Muscle of leg (tissue), 3 donors: ENCODE measurements at regions not wholly inside any gene's neighbourhood (a gene's known extent, or its start where the extent isn't known, plus 50 kb on each side); places are given as distances from the start of the nearest gene placed in this dataset.

ENCODE experiments used
- DNase-seq: peaks from one replicate; pipeline ENCODE4 v3.0.0; 2013
- H3K27ac ChIP-seq: one replicate; pipeline ENCODE4 v1.5.1; 2013; ENCODE audit warnings: mild to moderate bottlenecking, low read length, control low read depth
- H3K27me3 ChIP-seq: one replicate; pipeline ENCODE4 v1.6.1; 2013; ENCODE audit warnings: low read length; ENCODE audit not compliant: control insufficient read depth, insufficient read depth
- H3K36me3 ChIP-seq: one replicate; pipeline ENCODE4 v1.6.1; 2013; ENCODE audit warnings: low read length; ENCODE audit not compliant: control insufficient read depth, insufficient read depth
- H3K4me1 ChIP-seq: one replicate; pipeline ENCODE4 v1.6.1; 2013; ENCODE audit warnings: low read length; ENCODE audit not compliant: control insufficient read depth, insufficient read depth
- H3K4me3 ChIP-seq: one replicate; pipeline ENCODE4 v1.5.1; 2013; ENCODE audit warnings: low read length, control low read depth
- H3K9me3 ChIP-seq: replicated peaks from 2 replicates; pipeline ENCODE4 v1.6.1; 2013; ENCODE audit warnings: low read depth, low read length; ENCODE audit not compliant: control insufficient read depth
- WGBS: methylation state at CpG from one replicate; pipeline ENCODE4 v1.1.5; 2013; ENCODE audit warnings: missing lambda C conversion rate; ENCODE audit not compliant: insufficient coverage; 5-methylcytosine and 5-hydroxymethylcytosine counted together

- WGBS: no CpG with 5 or more reads among the region's 2 CpGs
- H3K27ac ChIP-seq: no peak overlapping the region
- peak; percentile 74 for DNase-seq
- no peak overlapping the region for H3K4me3 ChIP-seq
- no peaks in the 10 kb centered on the region for H3K27me3 ChIP-seq
- H3K4me1 ChIP-seq: no peaks in the 10 kb centered on the region
- no peaks in the 10 kb centered on the region for H3K9me3 ChIP-seq
- H3K36me3 ChIP-seq: no peaks in the 10 kb centered on the region
These were observed 1346.0 kb upstream of the SPRY2 start for GRCh38 chr13:81686877-81687276.

GRCh38 chr13:81683521-81683920 is 1342.6 kb upstream of the SPRY2 start:
- Histone ChIP-seq H3K4me1 (no peaks in the 10 kb centered on the region), H3K27me3 (no peaks in the 10 kb centered on the region), H3K36me3 (no peaks in the 10 kb centered on the region), H3K9me3 (no peaks in the 10 kb centered on the region), H3K27ac (no peak overlapping the region), H3K4me3 (no peak overlapping the region)
- no peak for DNase-seq
- 87% methylated on average over 3 of the region's 4 CpGs for WGBS

GRCh38 chr13:81682081-81682630 is 1341.2 kb upstream of the SPRY2 start:
- no peaks in the 10 kb centered on the region for H3K36me3 ChIP-seq
- no CpG with 5 or more reads among the region's 2 CpGs for WGBS

GRCh38 chr13:81677857-81678256 is 1336.9 kb upstream of the SPRY2 start:
- Histone ChIP-seq H3K36me3 (no peaks in the 10 kb centered on the region), H3K9me3 (peaks cover 5% of the 10 kb centered on the region), H3K4me3 (no peak overlapping the region), H3K27me3 (no peaks in the 10 kb centered on the region), H3K27ac (no peak overlapping the region), H3K4me1 (no peaks in the 10 kb centered on the region)
- DNase-seq: no peak
- WGBS: no CpG with 5 or more reads among the region's 2 CpGs

More at GRCh38 chr13:81682081-81682630, 1341.2 kb upstream of the SPRY2 start:
- Histone ChIP-seq H3K4me1 (no peaks in the 10 kb centered on the region), H3K27me3 (no peaks in the 10 kb centered on the region), H3K4me3 (no peak overlapping the region), H3K27ac (no peak overlapping the region), H3K9me3 (peaks cover 5% of the 10 kb centered on the region)
- DNase-seq: peak; percentile 34

GRCh38 chr13:81676008-81676407 is 1335.1 kb upstream of the SPRY2 start:
- 90% methylated on average over 9 of the region's 11 CpGs for WGBS
- H3K27ac ChIP-seq: no peak overlapping the region

GRCh38 chr13:81671064-81671463 is 1330.1 kb upstream of the SPRY2 start:
- Histone ChIP-seq H3K27me3 (no peaks in the 10 kb centered on the region), H3K36me3 (no peaks in the 10 kb centered on the region), H3K27ac (no peak overlapping the region), H3K4me1 (no peaks in the 10 kb centered on the region), H3K9me3 (no peaks in the 10 kb centered on the region), H3K4me3 (no peak overlapping the region)
- no CpG with 5 or more reads among the region's 3 CpGs for WGBS
- no peak for DNase-seq

More at GRCh38 chr13:81676008-81676407, 1335.1 kb upstream of the SPRY2 start:
- H3K4me1 ChIP-seq: no peaks in the 10 kb centered on the region
- H3K9me3 ChIP-seq: peaks cover 5% of the 10 kb centered on the region
- no peaks in the 10 kb centered on the region for H3K27me3 ChIP-seq
- H3K4me3 ChIP-seq: no peak overlapping the region
- H3K36me3 ChIP-seq: no peaks in the 10 kb centered on the region
- no peak for DNase-seq

- no peak overlapping the region for H3K27ac ChIP-seq
- no peak for DNase-seq
- no peak overlapping the region for H3K4me3 ChIP-seq
- H3K9me3 ChIP-seq: no peaks in the 10 kb centered on the region
- H3K4me1 ChIP-seq: no peaks in the 10 kb centered on the region
- H3K36me3 ChIP-seq: no peaks in the 10 kb centered on the region
- WGBS: no CpG with 5 or more reads among the region's 2 CpGs
- H3K27me3 ChIP-seq: no peaks in the 10 kb centered on the region
These were observed 1329.1 kb upstream of the SPRY2 start for GRCh38 chr13:81670048-81670447.

- Histone ChIP-seq H3K4me3 (no peak overlapping the region), H3K27ac (no peak overlapping the region), H3K27me3 (no peaks in the 10 kb centered on the region), H3K36me3 (no peaks in the 10 kb centered on the region), H3K9me3 (no peaks in the 10 kb centered on the region), H3K4me1 (no peaks in the 10 kb centered on the region)
- WGBS: no CpG with 5 or more reads among the region's 2 CpGs
- no peak for DNase-seq
These were observed 1323.9 kb upstream of the SPRY2 start for GRCh38 chr13:81664872-81665271.

- no peaks in the 10 kb centered on the region for H3K9me3 ChIP-seq
- no peak for DNase-seq
- no peak overlapping the region for H3K4me3 ChIP-seq
- H3K36me3 ChIP-seq: no peaks in the 10 kb centered on the region
- WGBS: no CpG with 5 or more reads among the region's 1 CpG
- no peaks in the 10 kb centered on the region for H3K27me3 ChIP-seq
- no peaks in the 10 kb centered on the region for H3K4me1 ChIP-seq
- H3K27ac ChIP-seq: no peak overlapping the region
These were observed 1319.1 kb upstream of the SPRY2 start for GRCh38 chr13:81659984-81660383.

GRCh38 chr13:81658598-81659370 is 1317.9 kb upstream of the SPRY2 start:
- no peak for DNase-seq
- Histone ChIP-seq H3K36me3 (no peaks in the 10 kb centered on the region), H3K9me3 (no peaks in the 10 kb centered on the region), H3K27me3 (no peaks in the 10 kb centered on the region), H3K27ac (no peak overlapping the region), H3K4me3 (no peak overlapping the region), H3K4me1 (no peaks in the 10 kb centered on the region)
- WGBS: no CpG with 5 or more reads among the region's 8 CpGs
